Esophagus muscularis mucosa (tissue), 4 donors: ENCODE measurements at regions not wholly inside any gene's neighbourhood (a gene's known extent, or its start where the extent isn't known, plus 50 kb on each side); places are given as distances from the start of the nearest gene placed in this dataset.

ENCODE experiments used
- DNase-seq: peaks from one replicate; pipeline ENCODE4 v3.0.0-alpha.2; 2017; ENCODE audit errors: extremely low spot score
- H3K27ac ChIP-seq, 4 donors: fragments of 200-600 bp; sonication (generic); replicated peaks in 1 of 4; 1 replicate in 3 of 4; 2 replicates in 1 of 4; pipeline ENCODE4 v1.5.1; 2016 to 2019; ENCODE audit warnings: mild to moderate bottlenecking in 1 of 4
- H3K27me3 ChIP-seq, 4 donors: fragments of 200-600 bp; sonication (generic); one replicate each; pipeline versions ENCODE4 v1.5.1 to v1.6.0; 2016 to 2019
- H3K36me3 ChIP-seq, 4 donors: fragments of 200-600 bp; sonication (generic); one replicate each; pipeline ENCODE4 v1.5.1; 2016 to 2019
- H3K4me1 ChIP-seq, 4 donors: fragments of 200-600 bp; sonication (generic); one replicate each; pipeline ENCODE4 v1.5.1; 2016 to 2019
- H3K4me3 ChIP-seq, 4 donors: fragments of 200-600 bp; sonication (generic); 1 replicate in 2 of 4; 2 replicates in 2 of 4; pipeline ENCODE4 v1.5.1; 2016 to 2019; ENCODE audit warnings: mild to moderate bottlenecking in 4 of 4, moderate library complexity in 1 of 4
- H3K9me3 ChIP-seq, 4 donors: fragments of 200-600 bp; sonication (generic); 1 replicate in 3 of 4; 2 replicates in 1 of 4; pipeline ENCODE4 v1.5.1; 2016 to 2019
- EP300 ChIP-seq: sonication (generic); formaldehyde crosslinking; IDR thresholded peaks from one replicate; pipeline ENCODE4 v1.6.1; 2017; ENCODE audit warnings: antibody characterized with exemption
- POLR2A ChIP-seq: fragments of 450-650 bp; IDR thresholded peaks from one replicate; pipeline ENCODE4 v1.6.1; 2017; ENCODE audit warnings: antibody characterized with exemption, moderate library complexity, mild to moderate bottlenecking, low read depth
- POLR2AphosphoS5 ChIP-seq, 2 donors: sonication (generic); formaldehyde crosslinking; IDR thresholded peaks; one replicate each; pipeline ENCODE4 v1.6.1; 2017; ENCODE audit warnings: antibody characterized with exemption in 2 of 2
- WGBS: methylation state at CpG from one replicate; pipeline ENCODE4 v1.1.5; 2018; 5-methylcytosine and 5-hydroxymethylcytosine counted together
- intact Hi-C: fragments of 100-400 bp; cut with DNase I; formaldehyde crosslinking; loops from one replicate; pipeline ENCODE4 v1.15.1; 2023
- small RNA-seq, 3 donors: library from RNA; depleted of rRNA; stranded (forward); fragments of <200 nt; gene quantifications; one replicate each; pipeline ENCODE3, GENCODE V24; 2016
- TF ChIP-seq, protein P1 (sequence below), 3 experiments: fragments of 200-600 bp in 2 of 3; fragments of 450-650 bp in 1 of 3; sonication (generic) in 2 of 3; IDR thresholded peaks; one replicate each; pipeline ENCODE4 v1.5.1; 2017 to 2019; ENCODE audit warnings: antibody characterized with exemption in 3 of 3, mild to moderate bottlenecking in 2 of 3, moderate library complexity in 1 of 3

DNA sequence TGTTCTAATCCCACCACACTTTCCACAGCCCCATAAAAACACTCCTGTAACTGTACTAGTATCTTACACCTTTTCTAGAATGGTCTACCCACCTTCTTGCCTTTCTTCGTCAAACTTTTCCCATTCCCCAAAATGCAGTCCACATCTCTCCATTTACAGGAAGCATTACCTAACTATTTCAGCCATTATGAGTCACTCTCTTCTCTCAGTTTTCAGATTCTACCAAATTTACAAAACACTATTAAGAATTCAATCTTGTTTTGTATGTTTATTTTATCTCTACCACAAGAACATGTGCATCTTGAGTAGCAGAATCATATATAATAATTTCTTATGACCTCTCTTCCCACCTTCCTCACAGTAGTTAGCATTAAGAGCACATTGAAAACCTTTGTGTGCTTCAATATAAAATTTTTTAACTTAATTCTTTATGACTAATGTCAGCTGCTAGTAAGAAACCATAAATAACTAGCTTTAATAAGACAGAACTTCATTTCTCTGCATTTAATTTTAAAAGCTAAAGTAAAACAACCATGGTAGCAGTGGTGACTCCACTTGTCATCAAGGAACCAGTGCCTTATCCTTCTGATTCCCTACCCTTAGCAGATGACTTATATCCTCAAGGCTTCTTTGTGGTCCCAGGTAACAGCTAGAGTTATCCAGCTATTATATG lies 56.6 kb upstream of the MAP2 start:
- Histone ChIP-seq H3K27ac (no peak overlapping the region), H3K27me3 (peaks cover 0 to 3% (median 0%) of the 10 kb centered on the region in 4 donors), H3K9me3 (no peaks in the 10 kb centered on the region), H3K4me1 (peaks cover 0 to 9% (median 2%) of the 10 kb centered on the region in 4 donors), H3K4me3 (no peak overlapping the region), H3K36me3 (no peaks in the 10 kb centered on the region)
- 94% methylated on average over 1 of the region's 1 CpG for WGBS
- TF ChIP-seq POLR2AphosphoS5 (IDR thresholded peaks at IDR 0.05), result no peak
- TF ChIP-seq EP300, result no peak
- no peak for TF ChIP-seq POLR2A
- TF ChIP-seq, protein P1, sequence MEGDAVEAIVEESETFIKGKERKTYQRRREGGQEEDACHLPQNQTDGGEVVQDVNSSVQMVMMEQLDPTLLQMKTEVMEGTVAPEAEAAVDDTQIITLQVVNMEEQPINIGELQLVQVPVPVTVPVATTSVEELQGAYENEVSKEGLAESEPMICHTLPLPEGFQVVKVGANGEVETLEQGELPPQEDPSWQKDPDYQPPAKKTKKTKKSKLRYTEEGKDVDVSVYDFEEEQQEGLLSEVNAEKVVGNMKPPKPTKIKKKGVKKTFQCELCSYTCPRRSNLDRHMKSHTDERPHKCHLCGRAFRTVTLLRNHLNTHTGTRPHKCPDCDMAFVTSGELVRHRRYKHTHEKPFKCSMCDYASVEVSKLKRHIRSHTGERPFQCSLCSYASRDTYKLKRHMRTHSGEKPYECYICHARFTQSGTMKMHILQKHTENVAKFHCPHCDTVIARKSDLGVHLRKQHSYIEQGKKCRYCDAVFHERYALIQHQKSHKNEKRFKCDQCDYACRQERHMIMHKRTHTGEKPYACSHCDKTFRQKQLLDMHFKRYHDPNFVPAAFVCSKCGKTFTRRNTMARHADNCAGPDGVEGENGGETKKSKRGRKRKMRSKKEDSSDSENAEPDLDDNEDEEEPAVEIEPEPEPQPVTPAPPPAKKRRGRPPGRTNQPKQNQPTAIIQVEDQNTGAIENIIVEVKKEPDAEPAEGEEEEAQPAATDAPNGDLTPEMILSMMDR (IDR thresholded peaks at IDR 0.05), result no peak
- intact Hi-C loops, result no loop called here
- no peak for DNase-seq

DNA sequence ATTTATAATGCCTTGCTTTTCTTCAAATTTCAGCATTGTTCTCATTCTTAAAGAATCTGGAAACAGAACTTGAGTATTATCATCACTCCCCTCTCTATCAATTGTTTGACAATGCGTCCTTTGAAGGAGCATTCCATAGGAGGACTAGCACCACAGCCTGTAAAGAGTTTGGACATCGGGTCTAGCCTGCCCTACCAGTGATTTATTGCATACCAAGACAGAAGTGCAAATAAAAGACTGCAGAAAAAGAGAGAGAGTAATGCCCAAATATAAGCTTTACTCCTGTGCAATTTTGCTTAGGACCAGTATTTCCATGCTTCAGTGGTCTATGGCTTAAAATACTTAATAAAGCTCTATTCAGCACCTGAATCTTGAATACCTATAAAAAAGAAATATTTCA lies 55.4 kb upstream of the MAP2 start:
- Histone ChIP-seq H3K4me3 (no peak overlapping the region), H3K36me3 (no peaks in the 10 kb centered on the region), H3K27me3 (peaks cover 0 to 3% (median 0%) of the 10 kb centered on the region in 4 donors), H3K4me1 (peaks cover 0 to 9% (median 2%) of the 10 kb centered on the region in 4 donors), H3K27ac (no peak overlapping the region), H3K9me3 (no peaks in the 10 kb centered on the region)
- 35% methylated on average over 2 of the region's 2 CpGs for WGBS
- TF ChIP-seq POLR2AphosphoS5 (IDR thresholded peaks at IDR 0.05), result no peak
- no peak for TF ChIP-seq POLR2A
- TF ChIP-seq, protein P1 (IDR thresholded peaks at IDR 0.05), result no peak
- TF ChIP-seq EP300, result no peak
- intact Hi-C loops, result no loop called here
- DNase-seq, result no peak

DNA sequence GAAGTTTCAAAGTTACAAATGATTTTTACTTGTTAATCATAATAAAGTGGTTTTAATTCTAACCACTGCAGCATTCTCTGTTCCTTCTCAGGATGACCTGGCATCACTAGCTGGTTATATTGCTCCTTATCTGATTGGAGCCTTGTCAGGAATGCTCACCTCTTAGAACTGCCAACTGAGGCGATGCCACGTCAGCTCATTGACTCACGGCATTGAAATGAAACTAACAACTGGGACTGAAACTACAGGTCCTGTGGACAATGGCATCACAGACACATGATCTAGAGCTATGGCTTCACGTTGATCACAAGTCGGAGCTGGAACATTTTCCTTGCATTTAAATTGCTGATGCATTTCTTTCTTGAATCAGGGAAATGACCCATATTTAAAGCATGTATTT lies 54.9 kb upstream of the MAP2 start:
- WGBS, result 49% methylated on average over 5 of the region's 5 CpGs
- H3K27ac ChIP-seq, result no peak overlapping the region
- TF ChIP-seq POLR2AphosphoS5 (IDR thresholded peaks at IDR 0.05) (peak; percentile 45 to 53), POLR2A (no peak), EP300 (no peak)
- TF ChIP-seq, protein P1 (IDR thresholded peaks at IDR 0.05), result no peak
- H3K4me3 ChIP-seq, result no peak overlapping the region
- H3K27me3 ChIP-seq, result peaks cover 0 to 3% (median 0%) of the 10 kb centered on the region in 4 donors
- H3K36me3 ChIP-seq, result no peaks in the 10 kb centered on the region
- H3K4me1 ChIP-seq, result peaks cover 0 to 9% (median 2%) of the 10 kb centered on the region in 4 donors
- intact Hi-C loops, result no loop called here
- peaks cover 0 to under 1% (median 0%) of the 10 kb centered on the region in 4 donors for H3K9me3 ChIP-seq
- no peak for DNase-seq

DNA sequence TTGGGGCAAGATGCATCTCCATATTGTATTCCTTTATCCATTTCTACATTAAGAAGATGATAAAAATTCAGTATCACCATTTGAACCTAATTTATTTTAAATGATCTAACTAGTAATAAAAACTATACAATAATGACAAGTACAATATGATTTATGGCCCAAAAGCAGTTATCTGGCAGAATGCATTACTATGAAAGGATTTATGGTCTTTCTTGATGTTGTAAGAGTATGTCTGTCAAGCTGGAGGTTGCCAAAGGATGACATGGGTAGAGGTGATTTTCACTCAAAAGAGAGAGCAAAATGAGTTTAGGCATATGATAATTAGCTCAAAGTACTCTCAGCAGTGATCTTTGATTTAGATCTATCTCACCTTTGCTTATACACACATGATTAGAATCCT lies 54.2 kb upstream of the MAP2 start:
- TF ChIP-seq EP300 (no peak), POLR2A (no peak), POLR2AphosphoS5 (IDR thresholded peaks at IDR 0.05) (no peak)
- Histone ChIP-seq H3K4me1 (peaks cover 0 to 9% (median 2%) of the 10 kb centered on the region in 4 donors), H3K9me3 (peaks cover 0 to 8% (median 2%) of the 10 kb centered on the region in 4 donors), H3K27me3 (peaks cover 0 to 3% (median 0%) of the 10 kb centered on the region in 4 donors), H3K4me3 (no peak overlapping the region), H3K36me3 (no peaks in the 10 kb centered on the region), H3K27ac (no peak overlapping the region)
- DNase-seq, result no peak
- intact Hi-C loops, result no loop called here

DNA sequence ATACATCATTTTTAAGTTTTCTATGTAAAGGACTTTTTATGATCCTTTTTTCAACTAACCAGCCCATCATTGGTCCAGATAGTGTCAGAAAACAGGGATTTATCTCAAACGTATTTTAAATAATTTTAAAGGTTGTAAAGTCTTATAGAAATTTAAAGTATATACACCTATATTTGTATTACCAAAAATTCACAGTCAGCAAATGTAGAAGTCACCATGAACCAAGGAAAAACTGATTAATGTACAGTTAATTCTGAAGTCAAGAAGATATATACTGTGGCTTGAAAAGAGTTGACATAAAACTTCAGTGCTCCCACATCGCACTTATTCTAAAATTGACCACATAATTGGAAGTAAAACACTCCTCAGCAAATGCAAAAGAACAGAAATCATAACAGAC lies 52.4 kb upstream of the MAP2 start:
- H3K4me3 ChIP-seq, result no peak overlapping the region
- no peak for DNase-seq
- intact Hi-C loops, result no loop called here
- H3K4me1 ChIP-seq, result peaks cover 0 to 9% (median 2%) of the 10 kb centered on the region in 4 donors
- no peak overlapping the region for H3K27ac ChIP-seq
- peaks cover 0 to 17% (median 14%) of the 10 kb centered on the region in 4 donors for H3K9me3 ChIP-seq
- TF ChIP-seq POLR2AphosphoS5 (IDR thresholded peaks at IDR 0.05), result no peak
- WGBS, result 86% methylated on average over 2 of the region's 2 CpGs
- no peaks in the 10 kb centered on the region for H3K36me3 ChIP-seq
- no peaks in the 10 kb centered on the region for H3K27me3 ChIP-seq

Small RNAs in the stretch of these regions (small RNA-seq; reads per million reads assigned to genes)
- gene RNA5SP117, result 0 to 0.17 (median 0.08) reads per million in 3 donors
